Adrenal gland (tissue), 9 donors: ENCODE measurements at regions not wholly inside any gene's neighbourhood (a gene's known extent, or its start where the extent isn't known, plus 50 kb on each side); places are given as distances from the start of the nearest gene placed in this dataset.

ENCODE experiments used
- DNase-seq, 7 donors: peaks; one replicate each; pipeline ENCODE4 v3.0.0-alpha.2; 2019 to 2020
- H3K27ac ChIP-seq, 5 donors: fragments of 200-600 bp; sonication (generic) in 4 of 5; 1 replicate in 3 of 5; 2 replicates in 2 of 5; pipeline versions ENCODE4 v1.5.1 to v1.8.0; 2016 to 2020; ENCODE audit warnings: mild to moderate bottlenecking in 1 of 5
- H3K27me3 ChIP-seq: fragments of 200-600 bp; 2 replicates; pipeline ENCODE4 v1.8.0; 2021
- H3K36me3 ChIP-seq, 2 donors: fragments of 200-600 bp; replicated peaks in 1 of 2; 1 replicate in 1 of 2; 2 replicates in 1 of 2; pipeline versions ENCODE4 v1.5.1 to v1.8.0; 2018 to 2022
- H3K4me1 ChIP-seq, 2 donors: fragments of 200-600 bp; replicated peaks in 1 of 2; 1 replicate in 1 of 2; 2 replicates in 1 of 2; pipeline versions ENCODE4 v1.5.1 to v1.8.0; 2018 to 2021
- H3K4me3 ChIP-seq, 4 donors: fragments of 200-600 bp; sonication (generic) in 3 of 4; one replicate each; pipeline ENCODE4 v1.5.1; 2016 to 2018
- H3K9me3 ChIP-seq, 3 donors: fragments of 200-600 bp; sonication (generic) in 1 of 3; replicated peaks in 1 of 3; 1 replicate in 2 of 3; 2 replicates in 1 of 3; pipeline versions ENCODE4 v1.5.1 to v1.8.0; 2016 to 2021
- CTCF ChIP-seq, 6 experiments: fragments of 450-650 bp in 4 of 6; fragments of 200-600 bp in 2 of 6; sonication (generic) in 1 of 6; IDR thresholded peaks; 1 replicate in 5 of 6; 2 replicates in 1 of 6; pipeline versions ENCODE4 v1.5.1 to v1.8.0; 2016 to 2021; ENCODE audit warnings: antibody characterized with exemption in 6 of 6, mild to moderate bottlenecking in 2 of 6, moderate library complexity in 1 of 6
- POLR2A ChIP-seq, 2 donors: fragments of 450-650 bp; IDR thresholded peaks; one replicate each; pipeline ENCODE4 v1.6.1; 2017; ENCODE audit warnings: antibody characterized with exemption in 2 of 2, mild to moderate bottlenecking in 2 of 2, moderate library complexity in 1 of 2
- WGBS, 4 donors: extraction: QIAGEN DNeasy Blood & Tissue Kit in 2 of 4; methylation state at CpG; one replicate each; pipeline versions ENCODE4 v1.1.5 to v1.1.7; 2013 to 2017; 5-methylcytosine and 5-hydroxymethylcytosine counted together
- intact Hi-C, 2 donors: fragments of 100-400 bp; cut with DNase I; formaldehyde crosslinking; loops; one replicate each; pipeline versions ENCODE4 v1.14.1 to v1.15.0; 2022 to 2023
- donor health status: healthy with polysubstance abuse.
- donor health status: Bipolar disorder and iron deficiency.
- donor health status: DM: yes; HTN: yes; CAD: no.
- donor health status: DM: no; HTN: no; CAD: no.
- donor health status: DM: no; HTN: no; CAD: no.

- intact Hi-C loops = no loop called here
- Histone ChIP-seq H3K4me3 (no peak overlapping the region), H3K36me3 (no peaks in the 10 kb centered on the region), H3K27me3 (no peaks in the 10 kb centered on the region), H3K27ac (no peak overlapping the region), H3K9me3 (no peaks in the 10 kb centered on the region), H3K4me1 (no peaks in the 10 kb centered on the region)
- no peak for TF ChIP-seq POLR2A (IDR thresholded peaks at IDR 0.05)
- no peak for TF ChIP-seq CTCF (IDR thresholded peaks at IDR 0.05)
- no peak for DNase-seq
- 85 to 93% (median 91%) methylated on average over 6 of the region's 6 CpGs for whole genome bisulfite sequencing, 4 donors
These were observed 140.9 kb downstream of the FAM43A start for GRCh38 chr3:194826594-194826993.

GRCh38 chr3:194827486-194827885 lies 141.8 kb downstream of the FAM43A start:
- H3K9me3 ChIP-seq = no peaks in the 10 kb centered on the region
- 71 to 84% (median 82%) methylated on average over 1 of the region's 1 CpG for whole genome bisulfite sequencing, 4 donors
- no peaks in the 10 kb centered on the region for H3K4me1 ChIP-seq
- no peak overlapping the region for H3K27ac ChIP-seq
- H3K4me3 ChIP-seq = no peak overlapping the region
- intact Hi-C loops = no loop called here
- no peak for DNase-seq
- H3K27me3 ChIP-seq = no peaks in the 10 kb centered on the region
- H3K36me3 ChIP-seq = no peaks in the 10 kb centered on the region
- no peak for TF ChIP-seq POLR2A (IDR thresholded peaks at IDR 0.05)
- no peak for TF ChIP-seq CTCF (IDR thresholded peaks at IDR 0.05)

- H3K4me3 ChIP-seq = no peak overlapping the region
- no peak for DNase-seq
- H3K9me3 ChIP-seq = no peaks in the 10 kb centered on the region
- H3K27ac ChIP-seq = no peak overlapping the region
- H3K36me3 ChIP-seq = no peaks in the 10 kb centered on the region
- H3K4me1 ChIP-seq = no peaks in the 10 kb centered on the region
- TF ChIP-seq CTCF (IDR thresholded peaks at IDR 0.05) (no peak), POLR2A (IDR thresholded peaks at IDR 0.05) (no peak)
- no peaks in the 10 kb centered on the region for H3K27me3 ChIP-seq
- intact Hi-C loops = no loop called here
- 85 to 89% (median 86%) methylated on average over 6 of the region's 6 CpGs for WGBS, 4 donors
These were observed 142.4 kb downstream of the FAM43A start for GRCh38 chr3:194828116-194828515.

GRCh38 chr3:194828926-194829325 lies 143.2 kb downstream of the FAM43A start:
- Histone ChIP-seq H3K9me3 (no peaks in the 10 kb centered on the region), H3K4me3 (no peak overlapping the region), H3K27me3 (no peaks in the 10 kb centered on the region), H3K4me1 (no peaks in the 10 kb centered on the region), H3K36me3 (no peaks in the 10 kb centered on the region), H3K27ac (no peak overlapping the region)
- no peak for DNase-seq
- no peak for TF ChIP-seq POLR2A (IDR thresholded peaks at IDR 0.05)
- no peak for TF ChIP-seq CTCF (IDR thresholded peaks at IDR 0.05)
- WGBS, 4 donors = 68 to 88% (median 77%) methylated on average over 4 of the region's 4 CpGs
- intact Hi-C loops = no loop called here
